HG03097 (cell line): ENCODE measurements at regions not wholly inside any gene's neighbourhood (a gene's known extent, or its start where the extent isn't known, plus 50 kb on each side); places are given as distances from the start of the nearest gene placed in this dataset.

Source experiments
- ATAC-seq: cut with Tn5 transposase; IDR thresholded peaks from one replicate; pipeline ENCODE4 v1.9.1; 2021; ENCODE audit not compliant: unreplicated experiment, low FRiP score

- no peak for ATAC-seq
Observed at GRCh38 chr1:229208481-229208880, 62.4 kb upstream of the RAB4A start.

GRCh38 chr1:229209386-229209785 is 61.5 kb upstream of the RAB4A start:
- ATAC-seq, result no peak

GRCh38 chr1:229209816-229210215 is 61.1 kb upstream of the RAB4A start:
- no peak for ATAC-seq

- no peak for ATAC-seq
Observed at GRCh38 chr1:229210844-229211243, 60.1 kb upstream of the RAB4A start.

- no peak for ATAC-seq
Observed at GRCh38 chr1:229213797-229214196, 57.1 kb upstream of the RAB4A start.

GRCh38 chr1:229217716-229218115 is 53.2 kb upstream of the RAB4A start:
- no peak for ATAC-seq

- no peak for ATAC-seq
Observed at GRCh38 chr1:229218612-229219025, 52.3 kb upstream of the RAB4A start.

- ATAC-seq, result no peak
Observed at GRCh38 chr1:229220163-229220846, 50.6 kb upstream of the RAB4A start.

- no peak for ATAC-seq
Observed at GRCh38 chr1:229221106-229222019, 49.5 kb upstream of the RAB4A start.
